OCI-LY3 (cell line): ENCODE measurements at regions not wholly inside any gene's neighbourhood (a gene's known extent, or its start where the extent isn't known, plus 50 kb on each side); places are given as distances from the start of the nearest gene placed in this dataset.

Source experiments
- H2AFZ ChIP-seq: fragments of 200-600, 300-600 bp; shearing (Covaris generic); 2 replicates; pipeline ENCODE4 v1.6.0; 2014; ENCODE audit warnings: antibody characterized with exemption, low read depth, low read length
- H3K27ac ChIP-seq: fragments of 200-600, 300-600 bp; sonication (generic); 2 replicates; pipeline ENCODE4 v1.5.1; 2014; ENCODE audit warnings: mild to moderate bottlenecking, low read length, moderate library complexity, mixed read lengths
- H3K27me3 ChIP-seq: fragments of 200-600, 300-600 bp; sonication (generic); 2 replicates; pipeline ENCODE4 v1.6.1; 2014; ENCODE audit warnings: low read depth, low read length, mixed read lengths
- H3K36me3 ChIP-seq: fragments of 200-600, 300-600 bp; sonication (generic); replicated peaks from 2 replicates; pipeline ENCODE3; 2014; ENCODE audit warnings: low read depth, low read length, mixed read lengths
- H3K4me1 ChIP-seq: fragments of 300-600, 200-600 bp; sonication (generic); 2 replicates; pipeline ENCODE4 v1.6.1; 2014; ENCODE audit warnings: low read length, mixed read lengths
- H3K4me2 ChIP-seq: fragments of 200-600, 300-600 bp; sonication (generic); 2 replicates; pipeline ENCODE4 v1.6.1; 2014; ENCODE audit warnings: low read length, mixed read lengths
- H3K4me3 ChIP-seq: fragments of 300-600, 200-600 bp; sonication (generic); 2 replicates; pipeline ENCODE4 v1.5.1; 2014; ENCODE audit warnings: antibody characterized with exemption, mild to moderate bottlenecking, low read length, moderate library complexity
- H3K79me2 ChIP-seq: fragments of 300-600, 200-600 bp; shearing (Covaris generic); 2 replicates; pipeline ENCODE4 v1.6.1; 2014; ENCODE audit warnings: mild to moderate bottlenecking, low read length, mixed read lengths
- H3K9ac ChIP-seq: fragments of 300-600, 200-600 bp; shearing (Covaris generic); 2 replicates; pipeline ENCODE4 v1.6.0; 2014; ENCODE audit warnings: mild to moderate bottlenecking, low read length, moderate library complexity
- H3K9me3 ChIP-seq: fragments of 200-600, 300-600 bp; shearing (Covaris generic); 2 replicates; pipeline ENCODE4 v1.6.1; 2014; ENCODE audit warnings: low read length, mixed read lengths; ENCODE audit not compliant: insufficient read depth
- H4K20me1 ChIP-seq: fragments of 200-600, 300-600 bp; sonication (generic); 2 replicates; pipeline ENCODE4 v1.6.1; 2016; ENCODE audit warnings: low read length, mixed read lengths; ENCODE audit not compliant: insufficient read depth
- CTCF ChIP-seq: fragments of 200-600, 300-600 bp; sonication (generic); IDR thresholded peaks from 2 replicates; pipeline ENCODE4 v1.5.1; 2014; ENCODE audit warnings: antibody characterized with exemption, low read length, low read depth
- EZH2phosphoT487 ChIP-seq: fragments of 200-600 bp; shearing (Covaris generic); IDR thresholded peaks from 2 replicates; pipeline ENCODE4 v1.6.1; 2018; ENCODE audit warnings: antibody characterized with exemption, mixed run types, low read depth

GRCh38 chr5:163757344-163757743, 251.9 kb downstream of the MAT2B start:
- no peak overlapping the region for H3K4me2 ChIP-seq
- H3K36me3 ChIP-seq, result no peaks in the 10 kb centered on the region
- no peaks in the 10 kb centered on the region for H3K9me3 ChIP-seq
- H2AFZ ChIP-seq, result no peak overlapping the region
- H4K20me1 ChIP-seq, result no peaks in the 10 kb centered on the region
- H3K9ac ChIP-seq, result no peak overlapping the region
- H3K4me1 ChIP-seq, result peaks cover 3% of the 10 kb centered on the region; the same call in 1 of the 2 replicates
- no peak overlapping the region for H3K27ac ChIP-seq
- no peak overlapping the region for H3K4me3 ChIP-seq
- no peaks in the 10 kb centered on the region for H3K79me2 ChIP-seq
- no peaks in the 10 kb centered on the region; the same call in 1 of the 2 replicates for H3K27me3 ChIP-seq
- no peak for TF ChIP-seq CTCF
- TF ChIP-seq EZH2phosphoT487, result no peak

DNA sequence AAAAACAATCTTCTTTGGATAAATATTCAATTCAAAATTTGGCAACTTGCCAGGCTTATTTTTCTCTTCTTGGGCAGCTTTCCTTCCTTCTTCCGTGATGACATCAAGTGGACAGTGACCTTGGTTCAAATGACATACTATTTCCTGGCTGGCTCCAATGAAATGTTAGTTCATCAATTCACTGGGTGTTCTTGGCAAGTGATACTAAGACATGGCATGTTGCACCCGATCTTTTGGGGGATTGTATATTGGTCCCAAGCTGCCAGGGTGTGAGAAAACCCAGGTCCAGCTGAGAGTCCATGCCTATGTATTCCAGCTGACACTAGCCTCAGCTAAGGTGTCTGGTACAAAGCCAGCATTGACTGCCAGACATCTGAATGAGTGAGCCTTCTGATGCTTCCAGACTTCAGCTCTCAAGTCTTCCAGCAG, 252.9 kb downstream of the MAT2B start:
- peaks cover 3% of the 10 kb centered on the region; the same call in 1 of the 2 replicates for H3K4me1 ChIP-seq
- no peaks in the 10 kb centered on the region for H4K20me1 ChIP-seq
- no peak overlapping the region for H3K4me2 ChIP-seq
- no peaks in the 10 kb centered on the region for H3K36me3 ChIP-seq
- H3K79me2 ChIP-seq, result no peaks in the 10 kb centered on the region
- H3K4me3 ChIP-seq, result no peak overlapping the region
- no peak for TF ChIP-seq CTCF
- no peak overlapping the region for H2AFZ ChIP-seq
- no peaks in the 10 kb centered on the region; the same call in 1 of the 2 replicates for H3K27me3 ChIP-seq
- H3K27ac ChIP-seq, result no peak overlapping the region
- no peak overlapping the region for H3K9ac ChIP-seq
- no peaks in the 10 kb centered on the region for H3K9me3 ChIP-seq

DNA sequence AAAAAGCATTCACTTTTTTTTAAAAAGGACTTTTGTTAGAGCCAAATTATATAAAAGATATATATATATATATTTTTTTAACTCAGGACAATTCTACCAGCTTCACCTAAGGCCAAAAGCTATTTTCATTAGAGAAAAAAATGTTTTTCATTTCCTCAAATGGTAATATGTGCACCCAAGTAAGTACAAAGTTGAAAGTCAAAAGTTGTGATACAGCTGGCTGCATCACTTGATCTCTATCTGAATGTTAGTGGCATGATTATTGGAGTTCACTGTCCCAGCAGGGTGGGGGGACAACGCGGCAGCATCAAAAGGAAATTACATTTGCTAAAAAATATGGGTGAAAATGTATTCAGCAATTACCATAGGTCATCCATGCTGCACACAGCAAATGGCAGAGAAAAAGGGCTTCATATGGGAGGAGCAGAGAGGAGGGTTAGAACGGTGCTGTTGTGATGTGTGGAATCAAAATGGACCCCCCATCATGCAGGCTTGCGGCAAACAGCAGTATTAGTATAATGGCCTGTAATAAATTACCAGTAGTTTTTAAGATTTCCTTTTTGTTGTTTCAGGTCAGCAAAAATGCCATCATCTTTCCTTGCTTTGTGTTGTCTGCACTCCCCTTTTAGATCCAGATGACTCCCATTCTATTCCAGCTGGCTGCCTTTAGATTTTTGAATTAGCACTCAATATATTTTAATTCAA, 253.7 kb downstream of the MAT2B start:
- no peaks in the 10 kb centered on the region for H4K20me1 ChIP-seq
- no peak overlapping the region for H3K27ac ChIP-seq
- H3K9ac ChIP-seq, result no peak overlapping the region
- H3K9me3 ChIP-seq, result no peaks in the 10 kb centered on the region
- no peak overlapping the region for H2AFZ ChIP-seq
- no peak for TF ChIP-seq EZH2phosphoT487
- no peak for TF ChIP-seq CTCF
- no peaks in the 10 kb centered on the region; the same call in 1 of the 2 replicates for H3K27me3 ChIP-seq
- no peaks in the 10 kb centered on the region for H3K36me3 ChIP-seq
- 0 out of 2 replicates have a peak overlapping the region, but pooled peaks have one; percentile 27 for H3K4me2 ChIP-seq
- H3K4me3 ChIP-seq, result no peak overlapping the region
- H3K4me1 ChIP-seq, result peaks cover 3% of the 10 kb centered on the region; the same call in 1 of the 2 replicates
- H3K79me2 ChIP-seq, result no peaks in the 10 kb centered on the region

DNA sequence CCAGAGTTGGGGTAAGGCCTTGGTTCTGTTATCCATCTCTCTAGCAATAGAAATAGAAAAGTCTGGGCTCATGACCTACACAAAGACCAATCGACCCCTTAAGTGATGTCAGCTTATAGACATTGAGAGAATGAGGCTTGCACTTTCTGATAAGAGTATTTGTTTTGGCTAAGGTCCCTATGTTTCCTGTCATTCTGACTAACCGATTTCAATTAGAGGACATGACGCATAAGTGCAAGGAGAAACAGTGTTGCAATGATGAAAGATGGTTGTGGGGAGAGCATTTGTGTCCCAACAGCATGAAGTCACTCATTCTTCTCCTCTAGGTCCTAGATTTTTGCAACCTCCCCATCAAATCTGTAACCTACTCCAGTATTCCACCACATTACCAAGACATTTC, 255.1 kb downstream of the MAT2B start:
- Histone ChIP-seq H4K20me1 (no peaks in the 10 kb centered on the region), H3K79me2 (no peaks in the 10 kb centered on the region), H3K4me3 (no peak overlapping the region), H3K27me3 (no peaks in the 10 kb centered on the region; the same call in 1 of the 2 replicates), H3K9me3 (no peaks in the 10 kb centered on the region), H3K4me2 (no peak overlapping the region), H2AFZ (no peak overlapping the region), H3K4me1 (peaks cover 3% of the 10 kb centered on the region; the same call in 1 of the 2 replicates), H3K9ac (no peak overlapping the region), H3K27ac (no peak overlapping the region), H3K36me3 (no peaks in the 10 kb centered on the region)
- TF ChIP-seq CTCF, result no peak
- no peak for TF ChIP-seq EZH2phosphoT487
